SIG-M5 (cell line): ENCODE measurements at regions not wholly inside any gene's neighbourhood (a gene's known extent, or its start where the extent isn't known, plus 50 kb on each side); places are given as distances from the start of the nearest gene placed in this dataset.

Experiments used
- DNase-seq: peaks from one replicate; lab custom pipeline; 2025; lab: John Stamatoyannopoulos, UW

DNA sequence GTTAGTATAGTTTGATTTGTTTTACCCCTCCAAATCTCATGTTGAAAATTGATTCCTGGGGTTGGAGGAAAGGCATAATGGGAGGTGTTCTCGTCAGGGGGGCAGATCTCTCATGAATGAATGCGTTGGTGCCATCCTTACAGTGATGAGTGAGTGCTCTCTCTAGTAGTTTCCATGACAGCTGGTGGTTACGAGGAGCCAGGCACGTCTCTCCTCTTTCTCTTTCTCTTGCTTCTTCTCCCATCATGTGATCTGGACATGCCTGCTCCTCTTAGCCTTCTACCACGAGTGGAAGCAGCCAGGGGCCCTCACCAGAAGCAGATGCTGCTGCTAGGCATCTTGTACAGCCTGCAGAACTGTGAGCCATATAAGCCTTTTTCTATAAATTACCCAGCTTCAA is 454.1 kb downstream of the EFNA5 start:
- DNase-seq = no peak

- no peak for DNase-seq
These were observed 455.1 kb downstream of the EFNA5 start for GRCh38 chr5:107215611-107216010.

DNA sequence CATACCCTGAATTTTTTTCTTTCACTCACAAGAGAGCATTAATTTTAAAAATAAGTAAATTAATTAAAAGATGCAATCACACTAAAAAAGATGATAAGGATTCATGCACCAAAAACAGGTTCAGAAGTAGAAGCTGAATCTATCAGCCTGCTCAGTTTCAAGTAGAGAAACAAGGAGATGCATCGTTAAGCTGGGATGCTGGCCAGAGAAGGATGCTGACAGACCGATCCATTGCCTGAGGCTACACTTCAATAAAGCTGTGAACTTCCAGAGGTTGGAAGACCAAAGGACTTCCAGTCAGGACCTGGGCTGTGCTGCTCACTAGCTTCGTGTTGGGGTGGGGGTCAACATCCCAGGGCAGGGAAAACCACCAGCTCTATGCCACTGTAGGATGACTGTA is 457.7 kb downstream of the EFNA5 start:
- no peak for DNase-seq

GRCh38 chr5:107211630-107212029 is 459.1 kb downstream of the EFNA5 start:
- no peak for DNase-seq

GRCh38 chr5:107208867-107209266 is 461.9 kb downstream of the EFNA5 start:
- no peak for DNase-seq

GRCh38 chr5:107204413-107204812 is 466.3 kb downstream of the EFNA5 start:
- no peak for DNase-seq

- no peak for DNase-seq
These were observed 467.5 kb downstream of the EFNA5 start for GRCh38 chr5:107203243-107203642.

DNA sequence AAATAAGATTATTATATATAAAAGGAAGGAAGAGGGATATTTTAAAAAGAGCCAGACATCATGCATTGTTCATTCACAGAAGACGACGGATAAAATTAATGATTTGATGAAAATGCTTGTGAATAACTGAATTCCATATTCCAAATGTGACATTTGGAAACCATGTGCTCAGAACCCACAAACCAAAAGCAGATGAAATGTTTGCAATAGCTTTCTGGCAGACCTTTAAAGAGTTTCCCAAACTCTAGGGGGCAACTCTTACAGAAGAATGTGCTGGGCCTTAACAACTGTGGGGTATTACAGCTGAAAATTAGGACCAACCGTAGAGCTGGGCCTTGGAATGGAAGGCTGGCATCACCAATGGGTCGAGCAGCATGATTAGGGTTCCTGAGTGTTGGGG is 471.0 kb downstream of the EFNA5 start:
- no peak for DNase-seq

DNA sequence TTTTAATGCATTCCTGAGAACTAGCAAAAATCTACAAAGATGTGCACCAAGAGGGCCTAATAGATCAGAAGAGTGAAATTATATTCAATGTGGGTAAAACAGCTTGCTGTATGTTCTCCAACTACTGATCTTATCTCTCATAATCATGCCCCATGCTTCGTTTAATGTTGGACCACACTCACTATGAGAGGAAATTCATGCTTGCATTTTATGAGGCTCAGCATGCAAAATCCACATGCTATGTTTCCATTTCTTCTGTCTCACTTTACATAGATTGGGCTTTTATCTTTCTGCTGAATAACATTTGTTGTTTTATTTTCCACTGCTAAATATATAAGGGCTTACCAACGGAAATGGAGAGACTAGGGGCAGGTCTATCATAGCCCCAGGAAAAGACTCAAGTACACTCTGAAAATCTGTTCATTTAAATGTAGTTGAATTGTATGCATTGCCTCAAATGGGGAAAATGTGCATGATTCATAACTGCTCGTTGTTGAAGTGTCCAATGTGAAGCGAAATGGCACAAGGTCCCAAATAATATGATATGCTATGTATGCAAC is 474.2 kb downstream of the EFNA5 start:
- DNase-seq = no peak

- no peak for DNase-seq
These were observed 474.8 kb downstream of the EFNA5 start for GRCh38 chr5:107195890-107196395.

- no peak for DNase-seq
These were observed 485.9 kb downstream of the EFNA5 start for GRCh38 chr5:107184871-107185270.

DNA sequence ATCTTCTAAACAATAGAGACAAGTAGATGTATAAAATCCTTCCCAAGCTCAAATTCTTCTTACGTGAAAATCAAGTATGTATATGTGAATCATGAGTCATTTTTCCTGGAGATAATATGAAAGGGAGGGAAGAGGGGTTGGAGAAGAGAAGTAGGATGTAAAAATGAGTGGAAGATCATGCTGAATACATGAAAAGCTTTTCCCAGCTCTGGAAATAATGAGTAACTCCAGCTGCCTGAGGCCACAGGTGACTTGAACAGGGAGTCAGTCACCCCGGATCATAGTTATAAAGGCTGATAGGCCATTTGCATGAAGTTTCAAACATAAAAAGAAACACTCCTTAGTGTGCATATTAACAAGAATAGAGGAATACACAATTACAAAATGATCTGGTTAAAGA is 486.7 kb downstream of the EFNA5 start:
- DNase-seq = no peak

GRCh38 chr5:107170620-107171019 is 500.1 kb downstream of the EFNA5 start:
- no peak for DNase-seq

GRCh38 chr5:107169867-107170266 is 500.9 kb downstream of the EFNA5 start:
- DNase-seq = no peak

- DNase-seq = no peak
These were observed 501.6 kb downstream of the EFNA5 start for GRCh38 chr5:107168848-107169752.

- DNase-seq = no peak
These were observed 502.7 kb downstream of the EFNA5 start for GRCh38 chr5:107168086-107168485.

DNA sequence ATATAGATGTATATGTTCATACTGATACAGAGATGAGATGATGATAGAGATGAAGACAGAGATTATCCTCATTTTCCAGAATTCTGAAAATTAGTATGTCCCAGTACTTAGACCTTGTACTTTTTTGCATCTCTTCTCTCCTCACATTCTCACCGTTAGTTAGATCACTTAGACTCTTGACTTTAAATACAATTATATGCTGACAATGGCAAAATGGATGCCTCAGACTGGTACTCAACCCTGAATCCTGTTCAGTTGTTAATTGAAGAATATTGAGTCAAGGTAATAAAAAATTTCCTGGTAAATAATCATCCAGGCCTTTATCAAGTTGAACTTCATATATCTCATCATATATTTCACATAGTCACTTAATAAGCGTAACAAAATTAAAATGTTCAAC is 505.4 kb downstream of the EFNA5 start:
- DNase-seq = no peak

DNA sequence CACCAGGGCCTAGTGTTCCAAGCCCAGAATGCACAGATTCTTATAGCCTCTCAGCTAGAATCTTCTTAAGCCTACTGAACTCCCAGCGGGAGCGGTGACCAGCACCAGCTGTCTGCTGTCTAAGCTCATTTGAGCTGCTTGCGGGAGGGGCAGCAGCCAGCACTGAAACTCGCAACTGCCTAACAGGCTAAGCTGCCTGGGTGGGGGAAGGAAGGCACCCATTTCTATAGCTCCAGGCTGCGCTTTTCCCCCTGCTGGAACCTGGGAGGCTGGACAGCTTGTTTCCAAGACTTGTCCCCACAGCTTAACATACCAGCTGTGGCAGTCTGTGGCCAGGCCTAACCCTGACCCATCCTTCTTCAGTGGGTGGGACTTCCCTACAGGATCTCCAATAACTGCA is 512.9 kb downstream of the EFNA5 start:
- DNase-seq = no peak

- no peak for DNase-seq
These were observed 515.0 kb downstream of the EFNA5 start for GRCh38 chr5:107155707-107156106.

GRCh38 chr5:107154593-107154992 is 516.1 kb downstream of the EFNA5 start:
- DNase-seq = no peak

GRCh38 chr5:107153283-107153682 is 517.5 kb downstream of the EFNA5 start:
- DNase-seq = no peak

DNA sequence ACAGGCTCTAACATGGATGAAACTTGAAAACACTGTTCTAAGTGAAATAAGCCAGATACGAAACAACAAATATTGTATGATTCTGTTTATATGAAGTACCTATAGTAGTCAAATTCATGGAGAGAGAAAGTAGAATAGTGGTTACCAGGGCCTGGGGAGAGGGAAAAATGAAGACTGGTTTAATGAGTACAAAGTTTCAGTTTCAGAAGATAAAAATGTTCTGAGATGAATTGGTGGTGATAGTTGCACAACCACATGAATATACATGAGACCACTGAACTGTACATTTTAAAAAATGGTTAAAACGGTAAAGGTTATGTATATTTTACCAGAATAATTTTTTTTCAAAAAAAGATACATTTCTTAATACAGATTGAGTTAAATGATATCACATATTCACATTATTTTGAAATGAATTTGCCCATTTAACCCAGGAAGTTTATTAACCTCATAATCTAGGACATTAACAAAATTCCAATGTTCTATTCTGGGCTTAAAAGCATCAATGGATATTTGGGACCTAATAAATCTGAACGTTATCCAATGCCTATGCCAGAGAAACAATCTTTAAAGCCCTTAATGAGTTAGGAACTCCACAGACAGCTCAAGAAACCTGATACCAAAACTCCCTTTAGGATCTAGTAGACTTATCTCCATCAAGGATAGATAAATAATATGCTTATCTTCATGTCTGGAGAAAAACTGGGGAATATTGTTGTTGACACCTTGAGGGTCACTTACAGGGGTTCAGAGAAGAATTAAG is 521.3 kb downstream of the EFNA5 start:
- no peak for DNase-seq

GRCh38 chr5:107147589-107147988 is 523.1 kb downstream of the EFNA5 start:
- DNase-seq = no peak
